ENCODE measurements at regions not wholly inside any gene's neighbourhood (a gene's known extent, or its start where the extent isn't known, plus 50 kb on each side); places are given as distances from the start of the nearest gene placed in this dataset.

DNA sequence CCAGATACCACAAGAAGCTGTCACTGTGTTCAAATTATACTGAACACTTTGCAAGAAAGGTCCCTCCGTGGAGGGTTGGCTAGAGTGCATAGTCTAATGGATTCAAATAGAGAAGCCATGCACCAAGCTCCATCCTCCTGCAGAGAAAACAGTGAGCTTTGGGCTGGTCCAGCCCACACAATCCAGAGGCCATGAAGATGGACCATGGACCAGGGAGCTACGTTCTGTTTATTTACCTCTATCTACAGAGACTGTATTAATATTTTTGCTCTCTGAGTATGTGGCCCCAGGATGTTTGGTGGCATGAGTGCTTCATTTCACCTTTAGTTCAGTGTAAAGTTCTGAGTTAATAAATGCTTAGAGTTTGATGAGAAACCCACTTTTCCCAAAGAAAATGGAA, 114.8 kb upstream of the PJA2 start:
- Mint-ChIP-seq H3K36me3 (ENCODE audit: low read depth) (no peaks in the 10 kb centered on the region), H3K9me3 (no peaks in the 10 kb centered on the region), H3K27me3 (no peaks in the 10 kb centered on the region), H3K27ac (no peak overlapping the region), H3K4me1 (no peaks in the 10 kb centered on the region), H3K4me3 (no peak overlapping the region)
- intact Hi-C loops (cut with micrococcal nuclease): no loop called here
- ATAC-seq (ENCODE audit: low read depth) (no peak), DNase-seq (no peak)
- TF ChIP-seq, protein P1, sequence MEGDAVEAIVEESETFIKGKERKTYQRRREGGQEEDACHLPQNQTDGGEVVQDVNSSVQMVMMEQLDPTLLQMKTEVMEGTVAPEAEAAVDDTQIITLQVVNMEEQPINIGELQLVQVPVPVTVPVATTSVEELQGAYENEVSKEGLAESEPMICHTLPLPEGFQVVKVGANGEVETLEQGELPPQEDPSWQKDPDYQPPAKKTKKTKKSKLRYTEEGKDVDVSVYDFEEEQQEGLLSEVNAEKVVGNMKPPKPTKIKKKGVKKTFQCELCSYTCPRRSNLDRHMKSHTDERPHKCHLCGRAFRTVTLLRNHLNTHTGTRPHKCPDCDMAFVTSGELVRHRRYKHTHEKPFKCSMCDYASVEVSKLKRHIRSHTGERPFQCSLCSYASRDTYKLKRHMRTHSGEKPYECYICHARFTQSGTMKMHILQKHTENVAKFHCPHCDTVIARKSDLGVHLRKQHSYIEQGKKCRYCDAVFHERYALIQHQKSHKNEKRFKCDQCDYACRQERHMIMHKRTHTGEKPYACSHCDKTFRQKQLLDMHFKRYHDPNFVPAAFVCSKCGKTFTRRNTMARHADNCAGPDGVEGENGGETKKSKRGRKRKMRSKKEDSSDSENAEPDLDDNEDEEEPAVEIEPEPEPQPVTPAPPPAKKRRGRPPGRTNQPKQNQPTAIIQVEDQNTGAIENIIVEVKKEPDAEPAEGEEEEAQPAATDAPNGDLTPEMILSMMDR (IDR thresholded peaks at IDR 0.05): no peak
- CTCF ChIA-PET: no interaction called here
- POLR2A ChIA-PET: no interaction called here

DNA sequence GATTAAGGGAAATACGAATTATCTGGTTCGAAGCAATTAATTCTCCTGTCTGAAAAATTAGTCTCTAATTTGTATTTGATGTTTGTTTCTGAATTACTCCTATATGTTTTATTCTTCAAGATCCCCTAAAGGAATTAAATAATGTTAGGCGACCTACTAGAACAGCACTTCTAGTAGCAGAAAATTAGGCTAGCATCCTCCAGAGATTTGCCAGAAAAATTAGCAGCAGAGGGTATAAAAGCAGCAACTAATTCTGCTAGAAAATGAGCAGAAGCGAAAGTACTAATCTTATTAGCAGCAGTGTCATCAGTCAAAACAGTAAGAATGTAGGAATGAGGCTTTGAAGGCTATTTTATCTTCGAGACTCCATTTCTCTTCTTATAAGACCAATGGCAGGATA, 114.3 kb upstream of the PJA2 start:
- ATAC-seq (ENCODE audit: low read depth) (no peak), DNase-seq (no peak)
- Mint-ChIP-seq H3K27me3 (no peaks in the 10 kb centered on the region), H3K9me3 (no peaks in the 10 kb centered on the region), H3K36me3 (ENCODE audit: low read depth) (no peaks in the 10 kb centered on the region), H3K4me3 (no peak overlapping the region), H3K27ac (no peak overlapping the region), H3K4me1 (no peaks in the 10 kb centered on the region)
- CTCF ChIA-PET: no interaction called here
- POLR2A ChIA-PET: no interaction called here
- TF ChIP-seq, protein P1 (IDR thresholded peaks at IDR 0.05): no peak
- intact Hi-C loops (cut with micrococcal nuclease): no loop called here

GRCh38 chr5:109522404-109522803, 112.6 kb upstream of the PJA2 start:
- TF ChIP-seq, protein P1 (IDR thresholded peaks at IDR 0.05): no peak
- ATAC-seq (ENCODE audit: low read depth) (no peak), DNase-seq (no peak)
- Mint-ChIP-seq H3K27me3 (no peaks in the 10 kb centered on the region), H3K4me3 (no peak overlapping the region), H3K4me1 (no peaks in the 10 kb centered on the region), H3K27ac (no peak overlapping the region), H3K36me3 (ENCODE audit: low read depth) (no peaks in the 10 kb centered on the region), H3K9me3 (no peaks in the 10 kb centered on the region)
- intact Hi-C loops (cut with micrococcal nuclease): no loop called here
- ChIA-PET POLR2A (no interaction called here), CTCF (no interaction called here)

DNA sequence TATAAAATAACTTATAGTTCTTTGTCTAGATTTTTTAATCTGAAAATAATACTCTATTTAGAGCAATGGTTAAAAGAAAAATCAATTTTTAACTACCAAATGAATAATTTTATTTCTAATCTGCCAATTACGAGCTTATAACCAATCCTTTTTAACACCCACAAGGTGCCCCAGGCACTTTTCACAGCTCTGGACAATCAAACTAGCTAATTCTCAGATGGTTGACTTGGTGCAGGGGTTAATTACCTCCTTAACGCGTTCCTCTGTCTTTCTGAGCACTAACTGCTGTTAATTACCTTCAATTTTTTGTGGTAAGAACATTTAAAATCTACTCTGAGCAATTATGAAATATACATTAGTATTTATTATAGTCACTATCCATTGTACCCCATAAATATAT, 109.6 kb upstream of the PJA2 start:
- Mint-ChIP-seq H3K27ac (no peak overlapping the region), H3K36me3 (ENCODE audit: low read depth) (no peaks in the 10 kb centered on the region), H3K4me3 (no peak overlapping the region), H3K27me3 (no peaks in the 10 kb centered on the region), H3K9me3 (no peaks in the 10 kb centered on the region), H3K4me1 (no peaks in the 10 kb centered on the region)
- intact Hi-C loops (cut with micrococcal nuclease): no loop called here
- DNase-seq: no peak
- POLR2A ChIA-PET: no interaction called here
- TF ChIP-seq, protein P1 (IDR thresholded peaks at IDR 0.05): no peak
- no peak for ATAC-seq (ENCODE audit: low read depth)
- CTCF ChIA-PET: no interaction called here

DNA sequence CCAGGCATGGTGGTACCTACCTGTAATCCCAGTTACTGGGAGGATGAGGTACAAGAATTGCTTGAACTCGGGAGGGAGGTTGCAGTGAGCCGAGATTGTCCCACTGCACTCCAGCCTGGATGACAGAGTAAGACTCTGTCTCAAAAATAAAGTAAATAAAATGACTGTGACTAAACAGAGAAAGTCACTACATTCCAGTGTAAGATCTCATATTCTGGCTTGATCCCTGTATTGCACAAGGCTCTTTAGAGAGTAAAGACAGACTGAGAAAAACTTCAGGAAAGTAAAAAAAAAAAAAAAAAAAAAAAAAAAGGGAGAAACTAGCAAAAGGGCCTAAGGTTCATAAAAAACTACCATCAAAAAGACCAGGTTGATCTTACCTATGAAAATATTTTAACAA, 106.6 kb upstream of the PJA2 start:
- H3K36me3 Mint-ChIP-seq (ENCODE audit: low read depth): no peaks in the 10 kb centered on the region
- CTCF ChIA-PET: no interaction called here
- peaks cover 8% of the 10 kb centered on the region for H3K4me1 Mint-ChIP-seq

More for the DNA sequence above, 106.6 kb upstream of the PJA2 start:
- no peak for ATAC-seq (ENCODE audit: low read depth)
- DNase-seq: no peak
- Mint-ChIP-seq H3K27ac (no peak overlapping the region), H3K9me3 (no peaks in the 10 kb centered on the region), H3K27me3 (no peaks in the 10 kb centered on the region), H3K4me3 (no peak overlapping the region)
- intact Hi-C loops (cut with micrococcal nuclease): no loop called here
- TF ChIP-seq, protein P1 (IDR thresholded peaks at IDR 0.05): no peak
- POLR2A ChIA-PET: no interaction called here

Measured in activated B cell treated with CpG ODN at 0.5 μM for 24 hours (primary cell).